ENCODE measurements at regions not wholly inside any gene's neighbourhood (a gene's known extent, or its start where the extent isn't known, plus 50 kb on each side); places are given as distances from the start of the nearest gene placed in this dataset.
"Not testable (repeated sequence)": the region's sequence is repeated elsewhere in the genome, so short reads cannot be mapped to it uniquely, and the experiment has no call there.

DNA sequence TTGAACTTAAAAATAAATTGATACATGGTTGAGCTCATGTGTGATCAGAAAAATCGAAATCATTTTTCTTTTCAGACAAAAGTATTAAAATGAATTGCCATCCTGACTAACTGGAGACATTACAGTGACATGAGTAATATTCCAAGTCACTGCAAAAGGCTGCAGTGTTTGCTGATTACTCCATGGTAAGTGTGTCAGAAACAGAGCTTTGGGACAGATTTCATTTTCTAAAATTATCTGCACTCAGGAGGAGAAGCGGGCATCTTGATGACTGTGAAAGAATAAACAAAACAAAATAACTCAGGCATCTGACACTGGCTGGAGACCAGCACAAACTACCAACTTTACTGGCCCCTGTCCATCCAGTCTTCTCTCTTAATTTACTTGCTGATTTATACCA, 312.3 kb upstream of the PIK3C3 start:
- WGBS = 54% methylated on average over 2 of the region's 2 CpGs
- Histone ChIP-seq H3K4me3 (ENCODE audit: low read depth, low read length) (no peak overlapping the region), H3K36me3 (ENCODE audit: insufficient read depth) (no peaks in the 10 kb centered on the region)

DNA sequence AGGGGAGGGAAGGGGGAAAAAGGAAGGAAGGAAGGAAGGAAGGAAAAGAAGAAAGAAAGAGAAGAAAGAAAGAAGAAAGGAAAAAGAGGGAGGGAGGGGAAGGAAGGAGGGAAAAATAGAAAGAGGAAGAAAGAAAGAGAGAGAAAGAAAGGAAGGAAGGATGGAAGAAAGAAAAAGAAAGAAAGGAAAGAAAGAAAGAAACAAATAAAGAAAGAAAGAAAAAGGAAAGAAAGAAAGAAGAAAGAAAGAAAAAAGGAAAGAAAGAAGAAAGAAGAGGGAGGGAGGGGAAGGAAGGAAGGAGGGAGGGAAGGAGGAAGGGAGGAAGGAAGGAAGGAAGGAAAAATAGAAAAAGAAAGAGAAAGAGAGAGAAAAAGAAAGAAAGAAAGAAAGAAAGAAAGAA, 315.8 kb upstream of the PIK3C3 start:
- no peak overlapping the region for H3K4me3 ChIP-seq (ENCODE audit: low read depth, low read length)
- H3K36me3 ChIP-seq (ENCODE audit: insufficient read depth) = no peaks in the 10 kb centered on the region
- no peak overlapping the region for H3K27ac ChIP-seq (ENCODE audit: low read depth)
- no peak for DNase-seq (ENCODE audit: extremely low spot score)
- H3K4me1 ChIP-seq (ENCODE audit: insufficient read depth) = no peaks in the 10 kb centered on the region

More for the DNA sequence above, 312.3 kb upstream of the PIK3C3 start:
- Histone ChIP-seq H3K4me1 (ENCODE audit: insufficient read depth) (no peaks in the 10 kb centered on the region), H3K27ac (ENCODE audit: low read depth) (no peak overlapping the region)
- DNase-seq (ENCODE audit: extremely low spot score) = no peak

DNA sequence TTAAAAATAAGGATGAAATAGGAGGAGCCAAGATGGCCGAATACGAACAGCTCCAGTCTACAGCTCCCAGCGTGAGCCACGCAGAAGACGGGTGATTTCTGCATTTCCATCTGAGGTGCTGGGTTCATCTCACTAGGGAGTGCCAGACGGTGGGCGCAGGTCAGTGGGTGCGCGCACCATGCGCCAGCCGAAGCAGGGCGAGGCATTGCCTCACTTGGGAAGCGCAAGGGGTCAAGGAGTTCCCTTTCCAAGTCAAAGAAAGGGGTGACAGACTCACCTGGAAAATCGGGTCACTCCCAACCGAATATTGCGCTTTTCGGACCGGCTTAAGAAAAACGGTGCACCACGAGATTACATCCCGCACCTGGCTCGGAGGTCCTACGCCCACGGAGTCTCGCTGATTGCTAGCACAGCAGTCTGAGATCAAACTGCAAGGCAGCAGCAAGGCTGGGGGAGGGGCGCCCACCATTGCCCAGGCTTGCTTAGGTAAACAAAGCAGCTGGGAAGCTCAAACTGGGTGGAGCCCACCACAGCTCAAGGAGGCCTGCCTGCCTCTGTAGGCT, 323.2 kb upstream of the PIK3C3 start:
- not testable (repeated sequence) for DNase-seq (ENCODE audit: extremely low spot score); H3K4me3 ChIP-seq (ENCODE audit: low read depth, low read length); H3K4me1 ChIP-seq (ENCODE audit: insufficient read depth); H3K27ac ChIP-seq (ENCODE audit: low read depth); H3K36me3 ChIP-seq (ENCODE audit: insufficient read depth)
- WGBS = 87% methylated on average over 26 of the region's 26 CpGs

DNA sequence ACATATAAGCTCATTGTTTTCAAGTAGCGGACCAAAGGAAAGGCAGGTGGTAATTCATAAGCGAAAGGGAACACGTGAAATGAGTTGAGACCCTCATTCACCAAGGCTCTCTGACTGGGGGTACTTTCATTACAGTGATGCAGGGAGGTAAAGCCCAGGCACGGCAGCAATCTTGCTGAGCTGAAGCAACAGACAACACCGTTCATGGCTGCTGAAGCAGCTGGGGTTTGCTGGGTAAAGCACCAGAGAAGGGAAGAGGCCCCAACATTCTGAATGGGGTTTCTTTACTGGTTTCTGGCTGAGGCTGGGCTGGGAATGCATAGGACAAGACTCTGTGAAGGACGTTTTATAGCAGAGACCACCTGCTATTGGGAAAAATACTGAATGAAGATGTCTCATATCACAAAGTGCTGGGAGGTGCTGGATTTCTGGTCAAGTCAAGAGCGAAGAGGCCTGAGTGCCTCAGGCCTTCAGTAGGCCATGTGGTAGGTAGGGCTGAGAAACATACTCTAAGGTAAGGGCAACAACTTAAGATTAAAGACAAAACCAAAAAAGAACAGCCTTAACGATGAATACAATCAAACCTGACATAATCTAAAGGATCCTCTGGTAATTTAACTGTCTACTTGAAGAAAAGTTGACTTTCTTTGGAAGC, 324.7 kb upstream of the PIK3C3 start:
- Histone ChIP-seq H3K4me1 (ENCODE audit: insufficient read depth) (no peaks in the 10 kb centered on the region), H3K36me3 (ENCODE audit: insufficient read depth) (no peaks in the 10 kb centered on the region), H3K4me3 (ENCODE audit: low read depth, low read length) (no peak overlapping the region), H3K27ac (ENCODE audit: low read depth) (no peak overlapping the region)
- no peak for DNase-seq (ENCODE audit: extremely low spot score)
- 87% methylated on average over 8 of the region's 8 CpGs for WGBS

DNA sequence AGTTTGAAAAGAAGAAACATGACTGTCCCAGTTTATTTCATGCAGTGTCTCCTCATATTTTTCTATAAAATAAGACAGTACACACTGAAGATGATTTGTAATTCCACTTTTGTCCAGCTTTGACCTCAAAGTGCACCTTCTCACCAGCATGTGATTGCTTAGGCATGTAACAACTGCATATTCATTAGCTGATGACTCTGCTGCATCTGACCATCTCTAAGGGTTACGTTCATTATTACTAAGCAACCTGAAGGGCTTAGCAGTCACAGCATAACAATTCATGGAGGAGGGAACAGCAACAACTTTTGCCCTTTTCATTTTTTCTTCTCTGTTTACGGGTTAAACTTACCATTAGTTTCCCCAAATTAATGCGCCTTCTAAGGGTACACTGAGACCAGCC, 330.6 kb upstream of the PIK3C3 start:
- H3K27ac ChIP-seq (ENCODE audit: low read depth) = no peak overlapping the region
- no peaks in the 10 kb centered on the region for H3K36me3 ChIP-seq (ENCODE audit: insufficient read depth)
- no peak for DNase-seq (ENCODE audit: extremely low spot score)
- H3K4me1 ChIP-seq (ENCODE audit: insufficient read depth) = no peaks in the 10 kb centered on the region
- 90% methylated on average over 3 of the region's 3 CpGs for WGBS
- no peak overlapping the region for H3K4me3 ChIP-seq (ENCODE audit: low read depth, low read length)

DNA sequence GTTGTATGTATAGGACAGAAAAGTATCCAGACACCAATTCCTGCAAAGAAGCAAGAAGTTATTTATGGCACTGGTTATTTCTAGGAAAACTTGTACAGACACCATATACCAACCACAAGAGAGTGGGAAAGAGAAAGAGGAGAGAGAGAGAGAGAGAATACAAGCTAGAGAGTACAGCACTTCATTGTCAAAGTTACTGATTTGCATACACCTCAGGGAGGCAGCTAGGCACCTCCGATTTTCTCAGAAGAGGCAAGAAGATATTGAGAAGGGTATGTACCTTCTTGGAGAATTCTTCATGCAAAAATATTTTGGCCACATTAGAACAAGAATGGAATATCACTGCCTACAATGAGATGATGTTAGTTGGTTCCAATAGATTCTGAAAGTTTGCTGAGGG, 333.9 kb upstream of the PIK3C3 start:
- WGBS = 30% methylated on average over 1 of the region's 1 CpG
- H3K4me3 ChIP-seq (ENCODE audit: low read depth, low read length) = no peak overlapping the region
- H3K36me3 ChIP-seq (ENCODE audit: insufficient read depth) = no peaks in the 10 kb centered on the region
- no peaks in the 10 kb centered on the region for H3K4me1 ChIP-seq (ENCODE audit: insufficient read depth)
- DNase-seq (ENCODE audit: extremely low spot score) = no peak
- no peak overlapping the region for H3K27ac ChIP-seq (ENCODE audit: low read depth)

DNA sequence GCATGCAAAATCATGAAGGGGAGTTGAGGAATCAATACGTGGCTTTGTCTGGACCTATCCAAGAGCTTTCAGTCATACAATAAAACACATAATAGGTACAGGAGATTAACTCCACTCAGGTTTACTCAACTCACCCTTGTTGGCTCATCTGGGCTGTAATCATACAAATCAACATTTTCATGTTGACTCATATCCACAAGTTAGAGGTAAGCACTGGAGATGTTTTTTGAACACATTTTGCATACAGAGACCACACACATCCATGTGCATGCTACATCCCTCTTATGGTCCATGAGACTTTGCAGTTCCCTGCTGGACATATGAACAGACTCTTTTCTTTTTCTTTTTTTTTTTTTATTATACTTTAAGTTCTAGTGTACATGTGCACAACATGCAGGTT, 336.9 kb upstream of the PIK3C3 start:
- no peak overlapping the region for H3K27ac ChIP-seq (ENCODE audit: low read depth)
- H3K36me3 ChIP-seq (ENCODE audit: insufficient read depth) = no peaks in the 10 kb centered on the region
- WGBS = 53% methylated on average over 1 of the region's 1 CpG
- no peak for DNase-seq (ENCODE audit: extremely low spot score)
- H3K4me3 ChIP-seq (ENCODE audit: low read depth, low read length) = no peak overlapping the region
- no peaks in the 10 kb centered on the region for H3K4me1 ChIP-seq (ENCODE audit: insufficient read depth)

DNA sequence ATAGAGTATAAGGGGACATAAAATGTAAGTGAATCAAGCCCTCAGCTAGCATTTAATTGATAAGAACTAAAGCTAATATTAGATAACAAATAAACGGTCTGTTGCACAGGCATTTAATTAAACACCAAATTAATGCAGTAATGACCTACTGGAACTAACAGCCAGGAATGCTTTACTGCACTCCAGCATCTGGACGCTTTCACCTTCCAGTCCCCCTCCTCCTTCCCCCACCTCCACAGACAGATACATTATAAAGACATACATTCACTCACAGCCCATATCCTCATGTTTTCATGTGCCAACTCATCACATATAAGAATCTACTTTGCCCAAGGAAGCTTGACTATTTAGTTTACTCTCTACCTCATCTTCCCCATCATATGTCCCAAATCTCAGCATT, 337.4 kb upstream of the PIK3C3 start:
- 37% methylated on average over 2 of the region's 2 CpGs for WGBS
- H3K4me3 ChIP-seq (ENCODE audit: low read depth, low read length) = no peak overlapping the region
- no peaks in the 10 kb centered on the region for H3K36me3 ChIP-seq (ENCODE audit: insufficient read depth)
- H3K4me1 ChIP-seq (ENCODE audit: insufficient read depth) = no peaks in the 10 kb centered on the region
- H3K27ac ChIP-seq (ENCODE audit: low read depth) = no peak overlapping the region
- no peak for DNase-seq (ENCODE audit: extremely low spot score)

DNA sequence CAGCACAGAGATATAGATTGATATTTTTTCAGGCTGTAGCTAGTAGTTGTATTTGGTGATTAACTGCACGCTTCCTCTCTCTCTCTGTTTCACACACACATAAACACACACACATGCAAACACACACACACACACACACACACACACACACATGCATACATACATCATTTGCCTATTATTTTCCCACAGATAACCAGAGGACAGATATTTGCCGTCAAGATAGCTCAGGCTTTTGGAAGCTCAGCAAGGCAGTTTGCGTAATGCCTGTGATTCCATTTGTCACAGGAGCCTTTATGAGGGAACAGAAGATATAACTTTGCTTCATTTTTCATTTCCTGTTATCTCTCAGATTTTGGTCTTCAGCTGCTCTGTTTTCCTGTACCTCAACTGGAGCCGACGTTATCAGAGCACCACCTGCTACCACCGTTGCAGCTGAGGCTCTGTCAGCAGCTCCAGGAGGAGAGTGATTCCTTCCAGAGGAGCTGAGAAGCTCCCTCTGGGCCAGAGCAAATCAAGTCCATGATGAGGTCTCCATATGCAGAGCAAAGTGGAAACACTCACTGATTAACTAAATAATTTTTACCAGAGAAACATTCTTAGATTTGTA, 341.9 kb upstream of the PIK3C3 start:
- 29% methylated on average over 6 of the region's 6 CpGs for WGBS
- H3K4me1 ChIP-seq (ENCODE audit: insufficient read depth) = no peaks in the 10 kb centered on the region
- no peak for DNase-seq (ENCODE audit: extremely low spot score)

DNA sequence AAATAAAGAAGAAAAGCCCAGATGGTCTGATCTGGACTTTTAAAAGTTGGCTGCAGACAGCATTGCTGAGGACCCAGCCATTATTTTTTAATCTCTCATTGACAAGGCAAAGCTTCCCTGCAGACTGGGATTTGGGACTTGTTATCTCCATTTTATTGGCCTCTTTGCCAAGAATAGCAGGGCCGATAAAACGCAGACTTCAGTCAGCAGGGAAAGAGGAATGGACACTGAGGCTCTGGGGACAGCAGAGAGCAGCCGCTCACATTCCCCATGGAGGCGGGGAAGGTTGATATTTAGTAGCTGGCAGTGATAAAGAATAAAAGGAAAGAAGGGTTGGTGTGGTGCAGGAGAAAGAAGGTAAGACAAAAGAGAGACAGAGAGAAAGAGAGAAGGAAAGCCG, 350.1 kb upstream of the PIK3C3 start:
- no peak for DNase-seq (ENCODE audit: extremely low spot score)
- H3K4me1 ChIP-seq (ENCODE audit: insufficient read depth) = no peaks in the 10 kb centered on the region
- no peak overlapping the region for H3K27ac ChIP-seq (ENCODE audit: low read depth)
- H3K4me3 ChIP-seq (ENCODE audit: low read depth, low read length) = no peak overlapping the region
- no peaks in the 10 kb centered on the region for H3K36me3 ChIP-seq (ENCODE audit: insufficient read depth)
- 34% methylated on average over 5 of the region's 5 CpGs for WGBS

More for the DNA sequence above, 341.9 kb upstream of the PIK3C3 start:
- Histone ChIP-seq H3K27ac (ENCODE audit: low read depth) (no peak overlapping the region), H3K4me3 (ENCODE audit: low read depth, low read length) (no peak overlapping the region), H3K36me3 (ENCODE audit: insufficient read depth) (no peaks in the 10 kb centered on the region)

DNA sequence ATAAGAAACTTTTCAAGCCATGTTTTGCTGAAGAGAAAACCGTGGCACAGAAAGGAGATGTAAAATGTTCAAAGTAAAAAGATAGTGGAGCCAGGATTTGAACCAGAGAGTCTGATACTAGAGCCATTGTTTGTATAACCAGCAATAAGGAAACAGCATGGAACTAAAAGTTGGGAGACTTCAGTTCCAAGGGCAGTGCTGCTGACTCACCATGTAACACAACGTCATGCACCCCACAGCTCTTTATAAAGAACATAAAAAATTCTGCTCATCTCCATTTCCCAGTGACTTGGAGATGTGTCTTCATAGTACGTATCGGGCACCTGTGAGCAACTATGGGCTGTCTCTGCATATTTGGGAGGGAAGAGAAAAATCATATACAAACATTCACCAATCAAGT, 353.0 kb upstream of the PIK3C3 start:
- WGBS = 61% methylated on average over 4 of the region's 4 CpGs
- no peaks in the 10 kb centered on the region for H3K36me3 ChIP-seq (ENCODE audit: insufficient read depth)
- no peak overlapping the region for H3K4me3 ChIP-seq (ENCODE audit: low read depth, low read length)
- DNase-seq (ENCODE audit: extremely low spot score) = no peak
- H3K4me1 ChIP-seq (ENCODE audit: insufficient read depth) = no peaks in the 10 kb centered on the region
- H3K27ac ChIP-seq (ENCODE audit: low read depth) = no peak overlapping the region

DNA sequence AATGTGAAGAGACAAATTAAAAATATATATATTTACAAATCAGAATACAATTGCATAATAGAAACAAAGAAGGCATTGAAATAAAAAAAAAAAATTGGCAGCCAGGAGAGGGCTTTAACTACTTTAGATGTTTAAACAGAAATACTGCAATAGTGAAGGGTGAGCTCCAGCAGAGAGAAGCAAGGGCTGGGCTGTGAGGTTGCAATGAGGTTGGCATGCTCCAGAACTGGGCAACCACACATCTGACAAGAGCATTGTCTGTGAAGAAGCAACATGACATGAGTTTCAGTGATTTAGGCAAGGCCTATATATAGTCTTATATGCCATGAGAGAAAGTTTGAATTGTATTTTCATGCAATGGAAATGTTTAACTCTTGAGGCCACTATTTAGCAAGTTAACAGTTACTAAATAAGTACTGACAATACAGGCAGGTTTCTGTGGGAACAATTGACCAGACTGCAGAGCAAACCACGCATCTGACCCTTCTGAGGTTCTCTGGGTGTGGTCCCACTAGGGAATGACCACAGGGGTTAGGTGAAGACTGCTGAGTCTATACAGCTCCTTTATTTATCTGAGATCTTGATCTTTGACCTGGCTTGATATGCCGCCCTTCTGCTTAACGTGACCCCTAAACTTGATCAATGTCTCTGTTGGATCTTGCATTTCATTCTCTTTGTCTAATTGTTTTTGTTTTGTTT, 354.2 kb upstream of the PIK3C3 start:
- no peaks in the 10 kb centered on the region for H3K4me1 ChIP-seq (ENCODE audit: insufficient read depth)
- WGBS = 91% methylated on average over 3 of the region's 3 CpGs

DNA sequence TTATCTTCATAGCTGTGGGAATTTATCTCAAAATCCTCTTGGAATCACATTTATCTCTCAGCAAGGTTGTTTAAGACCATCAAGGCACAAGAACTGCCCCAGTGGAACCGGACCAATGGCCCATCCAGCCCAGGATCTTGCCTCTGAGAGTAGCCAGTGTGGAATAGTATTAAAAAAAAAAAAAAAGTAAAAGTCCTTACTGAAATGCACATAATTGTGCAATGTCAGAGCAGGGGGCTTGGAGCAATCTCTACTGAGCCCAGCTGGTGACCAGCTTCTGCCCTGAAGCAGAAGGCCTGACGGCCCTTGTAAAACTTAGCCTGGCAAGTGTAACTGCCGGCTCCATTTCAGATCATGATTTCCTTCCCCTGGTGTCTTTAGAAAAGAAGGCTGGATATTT, 355.6 kb upstream of the PIK3C3 start:
- no peak for DNase-seq (ENCODE audit: extremely low spot score)

More for the DNA sequence above, 354.2 kb upstream of the PIK3C3 start:
- Histone ChIP-seq H3K4me3 (ENCODE audit: low read depth, low read length) (no peak overlapping the region), H3K27ac (ENCODE audit: low read depth) (no peak overlapping the region), H3K36me3 (ENCODE audit: insufficient read depth) (no peaks in the 10 kb centered on the region)
- no peak for DNase-seq (ENCODE audit: extremely low spot score)

DNA sequence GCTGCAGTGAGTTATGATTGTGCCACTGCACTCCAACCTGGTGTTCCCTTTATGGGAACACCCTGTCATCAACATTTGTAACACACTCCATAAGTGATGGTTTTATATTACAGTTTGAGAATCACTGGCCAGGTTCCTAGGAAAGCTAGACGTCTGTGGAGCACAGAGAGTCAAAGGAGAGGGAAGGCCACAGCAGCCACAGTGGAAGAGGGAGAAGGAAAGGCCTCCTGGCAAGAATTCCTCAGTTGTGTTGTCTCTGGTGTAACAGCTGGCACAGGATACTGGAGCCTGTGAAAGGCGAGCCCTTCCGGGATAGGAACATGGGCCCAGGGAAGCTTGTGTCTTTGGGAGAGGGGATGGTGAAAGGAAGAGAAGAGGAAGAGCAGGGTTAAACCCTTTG, 360.5 kb upstream of the PIK3C3 start:
- Histone ChIP-seq H3K27ac (ENCODE audit: low read depth) (no peak overlapping the region), H3K4me1 (ENCODE audit: insufficient read depth) (no peaks in the 10 kb centered on the region), H3K36me3 (ENCODE audit: insufficient read depth) (no peaks in the 10 kb centered on the region), H3K4me3 (ENCODE audit: low read depth, low read length) (no peak overlapping the region)
- 63% methylated on average over 3 of the region's 3 CpGs for WGBS
- DNase-seq (ENCODE audit: extremely low spot score) = no peak

More for the DNA sequence above, 355.6 kb upstream of the PIK3C3 start:
- H3K36me3 ChIP-seq (ENCODE audit: insufficient read depth) = no peaks in the 10 kb centered on the region
- no peak overlapping the region for H3K4me3 ChIP-seq (ENCODE audit: low read depth, low read length)
- H3K27ac ChIP-seq (ENCODE audit: low read depth) = no peak overlapping the region
- WGBS = 38% methylated on average over 3 of the region's 3 CpGs
- H3K4me1 ChIP-seq (ENCODE audit: insufficient read depth) = no peaks in the 10 kb centered on the region
